Vagina (tissue), 2 donors: ENCODE measurements at regions not wholly inside any gene's neighbourhood (a gene's known extent, or its start where the extent isn't known, plus 50 kb on each side); places are given as distances from the start of the nearest gene placed in this dataset.

Experiments
- POLR2A ChIP-seq, 2 donors: fragments of 450-650 bp; IDR thresholded peaks; one replicate each; pipeline ENCODE4 v1.6.1; 2017; ENCODE audit warnings: antibody characterized with exemption in 2 of 2, mild to moderate bottlenecking in 2 of 2, moderate library complexity in 2 of 2
- POLR2AphosphoS5 ChIP-seq, 2 donors: sonication (generic); formaldehyde crosslinking; IDR thresholded peaks; one replicate each; pipeline ENCODE4 v1.9.0; 2017; ENCODE audit warnings: antibody characterized with exemption in 2 of 2, mild to moderate bottlenecking in 2 of 2, low read depth in 1 of 2; ENCODE audit not compliant: insufficient read depth in 1 of 2
- TF ChIP-seq, protein P1 (sequence below), 3 experiments: fragments of 450-650 bp in 2 of 3; fragments of 200-600 bp in 1 of 3; sonication (generic) in 1 of 3; IDR thresholded peaks; one replicate each; pipeline ENCODE4 v1.5.1; 2017 to 2019; ENCODE audit warnings: antibody characterized with exemption in 3 of 3, mild to moderate bottlenecking in 2 of 3, moderate library complexity in 2 of 3

GRCh38 chr5:5650242-5650641, 227.8 kb downstream of the ICE1 start:
- no peak for TF ChIP-seq POLR2A (IDR thresholded peaks at IDR 0.05)
- TF ChIP-seq, protein P1, sequence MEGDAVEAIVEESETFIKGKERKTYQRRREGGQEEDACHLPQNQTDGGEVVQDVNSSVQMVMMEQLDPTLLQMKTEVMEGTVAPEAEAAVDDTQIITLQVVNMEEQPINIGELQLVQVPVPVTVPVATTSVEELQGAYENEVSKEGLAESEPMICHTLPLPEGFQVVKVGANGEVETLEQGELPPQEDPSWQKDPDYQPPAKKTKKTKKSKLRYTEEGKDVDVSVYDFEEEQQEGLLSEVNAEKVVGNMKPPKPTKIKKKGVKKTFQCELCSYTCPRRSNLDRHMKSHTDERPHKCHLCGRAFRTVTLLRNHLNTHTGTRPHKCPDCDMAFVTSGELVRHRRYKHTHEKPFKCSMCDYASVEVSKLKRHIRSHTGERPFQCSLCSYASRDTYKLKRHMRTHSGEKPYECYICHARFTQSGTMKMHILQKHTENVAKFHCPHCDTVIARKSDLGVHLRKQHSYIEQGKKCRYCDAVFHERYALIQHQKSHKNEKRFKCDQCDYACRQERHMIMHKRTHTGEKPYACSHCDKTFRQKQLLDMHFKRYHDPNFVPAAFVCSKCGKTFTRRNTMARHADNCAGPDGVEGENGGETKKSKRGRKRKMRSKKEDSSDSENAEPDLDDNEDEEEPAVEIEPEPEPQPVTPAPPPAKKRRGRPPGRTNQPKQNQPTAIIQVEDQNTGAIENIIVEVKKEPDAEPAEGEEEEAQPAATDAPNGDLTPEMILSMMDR (IDR thresholded peaks at IDR 0.05): no peak
- TF ChIP-seq POLR2AphosphoS5 (IDR thresholded peaks at IDR 0.05; ENCODE audit: insufficient read depth in 1 of 2, low read depth in 1 of 2): no peak
